ENCODE measurements at regions not wholly inside any gene's neighbourhood (a gene's known extent, or its start where the extent isn't known, plus 50 kb on each side); places are given as distances from the start of the nearest gene placed in this dataset.

DNA sequence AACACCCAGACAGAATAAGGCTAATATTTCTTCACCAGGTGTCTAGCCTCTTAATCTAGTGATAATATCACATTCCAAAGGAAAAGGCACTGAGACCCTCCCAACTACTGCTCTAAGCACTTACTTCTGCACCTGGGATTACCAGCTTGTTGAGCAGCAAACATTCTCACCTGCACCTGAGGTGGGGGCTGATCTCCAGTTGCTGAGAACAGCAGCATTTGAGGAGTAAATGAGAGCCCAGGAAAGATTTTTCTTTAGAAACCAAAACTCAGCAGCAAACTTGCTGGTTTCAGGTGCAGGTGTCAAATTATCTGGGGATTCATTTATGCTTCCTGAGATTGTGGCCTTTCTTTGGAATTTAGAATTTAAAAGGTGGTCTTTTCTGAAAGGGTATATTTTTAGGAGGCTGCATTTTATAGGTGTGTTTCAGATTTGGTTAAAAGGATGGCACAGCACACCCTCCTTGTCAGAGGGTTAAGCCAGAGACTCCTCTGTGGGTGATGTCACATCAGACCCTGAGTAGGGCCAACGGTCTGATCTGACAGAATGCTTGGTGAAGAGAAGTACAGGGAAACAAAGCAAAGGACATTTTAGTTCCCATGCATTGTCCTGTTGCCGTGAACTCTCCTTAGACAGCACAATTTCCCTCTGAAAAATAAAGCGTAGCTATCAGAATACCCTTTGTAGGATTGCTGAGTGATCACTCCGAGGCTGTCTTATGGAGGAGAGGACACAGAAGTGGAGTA lies 411.0 kb upstream of the ATP11B start:
- H3K27me3 ChIP-seq (ENCODE audit: control insufficient read depth, insufficient read depth, low read length, poor library complexity, severe bottlenecking), result no peaks in the 10 kb centered on the region
- Mint-ChIP-seq H3K4me3 (no peak overlapping the region), H3K4me1 (peaks cover 3% of the 10 kb centered on the region), H3K9me3 (no peaks in the 10 kb centered on the region), H3K27me3 (ENCODE audit: insufficient read depth) (no peaks in the 10 kb centered on the region), H3K36me3 (ENCODE audit: low read depth) (no peaks in the 10 kb centered on the region), H3K27ac (no peak overlapping the region)
- no peaks in the 10 kb centered on the region for H3K9me3 ChIP-seq (ENCODE audit: control insufficient read depth, low read length)
- H3K4me1 ChIP-seq (ENCODE audit: control insufficient read depth, insufficient read depth, low read length), result no peaks in the 10 kb centered on the region
- TF ChIP-seq, protein P1, sequence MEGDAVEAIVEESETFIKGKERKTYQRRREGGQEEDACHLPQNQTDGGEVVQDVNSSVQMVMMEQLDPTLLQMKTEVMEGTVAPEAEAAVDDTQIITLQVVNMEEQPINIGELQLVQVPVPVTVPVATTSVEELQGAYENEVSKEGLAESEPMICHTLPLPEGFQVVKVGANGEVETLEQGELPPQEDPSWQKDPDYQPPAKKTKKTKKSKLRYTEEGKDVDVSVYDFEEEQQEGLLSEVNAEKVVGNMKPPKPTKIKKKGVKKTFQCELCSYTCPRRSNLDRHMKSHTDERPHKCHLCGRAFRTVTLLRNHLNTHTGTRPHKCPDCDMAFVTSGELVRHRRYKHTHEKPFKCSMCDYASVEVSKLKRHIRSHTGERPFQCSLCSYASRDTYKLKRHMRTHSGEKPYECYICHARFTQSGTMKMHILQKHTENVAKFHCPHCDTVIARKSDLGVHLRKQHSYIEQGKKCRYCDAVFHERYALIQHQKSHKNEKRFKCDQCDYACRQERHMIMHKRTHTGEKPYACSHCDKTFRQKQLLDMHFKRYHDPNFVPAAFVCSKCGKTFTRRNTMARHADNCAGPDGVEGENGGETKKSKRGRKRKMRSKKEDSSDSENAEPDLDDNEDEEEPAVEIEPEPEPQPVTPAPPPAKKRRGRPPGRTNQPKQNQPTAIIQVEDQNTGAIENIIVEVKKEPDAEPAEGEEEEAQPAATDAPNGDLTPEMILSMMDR (conservative IDR thresholded peaks at IDR 0.05), result no peak
- no peaks in the 10 kb centered on the region for H3K36me3 ChIP-seq (ENCODE audit: control insufficient read depth, insufficient read depth, low read length)
- no peak overlapping the region for H3K27ac ChIP-seq (ENCODE audit: low read depth, low read length)
- H3K4me3 ChIP-seq (ENCODE audit: low read length), result no peak overlapping the region
- 91 to 93% methylated on average over 4 of the region's 4 CpGs for WGBS, 2 experiments (ENCODE audit: insufficient coverage in 1 of 2, insufficient read length in 1 of 2)
- no peak overlapping the region for H3K9ac ChIP-seq (ENCODE audit: extremely low read depth, low read length, poor library complexity, severe bottlenecking)
- DNase-seq, result no peak

DNA sequence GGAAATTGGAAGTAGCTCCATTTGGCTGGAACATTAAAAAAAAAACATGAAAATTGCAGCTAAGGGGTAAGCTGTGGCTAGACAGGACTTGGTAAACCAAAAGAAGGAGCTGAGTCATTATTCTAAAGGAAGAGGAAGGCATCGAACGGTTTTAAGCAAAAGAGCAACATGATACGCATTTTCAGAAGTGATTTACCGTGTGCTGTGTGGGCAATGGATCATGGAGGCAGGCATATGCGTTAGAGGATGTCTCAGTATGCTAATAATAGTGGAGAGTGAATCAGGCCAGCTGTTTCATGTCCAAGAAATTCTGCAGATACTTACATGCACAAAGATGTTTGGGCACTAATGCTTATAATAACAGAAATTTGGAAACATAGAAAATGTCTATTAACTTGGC lies 409.1 kb upstream of the ATP11B start:
- H3K27ac ChIP-seq (ENCODE audit: low read depth, low read length), result no peak overlapping the region
- H3K9ac ChIP-seq (ENCODE audit: extremely low read depth, low read length, poor library complexity, severe bottlenecking), result no peak overlapping the region
- no peak overlapping the region for H3K27ac Mint-ChIP-seq
- H3K4me3 ChIP-seq (ENCODE audit: low read length), result no peak overlapping the region
- H3K4me1 Mint-ChIP-seq, result peaks cover 3% of the 10 kb centered on the region
- no peaks in the 10 kb centered on the region for H3K4me1 ChIP-seq (ENCODE audit: control insufficient read depth, insufficient read depth, low read length)
- no peaks in the 10 kb centered on the region for H3K27me3 Mint-ChIP-seq (ENCODE audit: insufficient read depth)
- no peaks in the 10 kb centered on the region for H3K36me3 Mint-ChIP-seq (ENCODE audit: low read depth)
- no peaks in the 10 kb centered on the region for H3K27me3 ChIP-seq (ENCODE audit: control insufficient read depth, insufficient read depth, low read length, poor library complexity, severe bottlenecking)
- WGBS, 2 experiments (ENCODE audit: insufficient coverage in 1 of 2, insufficient read length in 1 of 2), result 88 to 91% methylated on average over 5 of the region's 5 CpGs
- H3K9me3 Mint-ChIP-seq, result peaks cover 7% of the 10 kb centered on the region
- no peaks in the 10 kb centered on the region for H3K36me3 ChIP-seq (ENCODE audit: control insufficient read depth, insufficient read depth, low read length)
- TF ChIP-seq, protein P1 (conservative IDR thresholded peaks at IDR 0.05), result no peak
- peaks cover 7% of the 10 kb centered on the region for H3K9me3 ChIP-seq (ENCODE audit: control insufficient read depth, low read length)
- H3K4me3 Mint-ChIP-seq, result no peak overlapping the region
- no peak for DNase-seq

DNA sequence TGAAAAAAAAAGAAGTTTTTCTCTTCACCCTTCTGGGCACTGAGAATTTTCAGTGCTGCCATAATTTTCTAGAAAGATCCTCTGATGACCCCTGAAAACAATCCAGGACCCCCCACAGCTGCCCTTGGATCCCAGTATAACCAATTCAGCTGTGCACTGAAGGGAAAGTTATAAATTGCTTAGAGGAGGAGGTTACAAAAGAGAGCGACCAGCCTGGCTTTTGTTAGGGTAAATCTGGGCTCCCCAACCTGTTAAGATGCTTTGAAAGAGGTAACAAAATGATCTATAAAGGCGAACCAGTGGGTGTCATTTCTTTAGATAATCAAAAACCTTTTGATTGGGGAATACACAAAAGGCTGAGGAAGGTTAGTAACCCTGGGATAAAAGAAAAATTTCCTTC lies 407.9 kb upstream of the ATP11B start:
- no peak overlapping the region for H3K4me3 Mint-ChIP-seq
- H3K4me1 ChIP-seq (ENCODE audit: control insufficient read depth, insufficient read depth, low read length), result no peaks in the 10 kb centered on the region
- DNase-seq, result no peak
- H3K4me1 Mint-ChIP-seq, result peaks cover 3% of the 10 kb centered on the region
- TF ChIP-seq, protein P1 (conservative IDR thresholded peaks at IDR 0.05), result no peak
- no peaks in the 10 kb centered on the region for H3K36me3 Mint-ChIP-seq (ENCODE audit: low read depth)
- 46 to 55% methylated on average over 2 of the region's 2 CpGs for WGBS, 2 experiments (ENCODE audit: insufficient coverage in 1 of 2, insufficient read length in 1 of 2)
- no peak overlapping the region for H3K27ac ChIP-seq (ENCODE audit: low read depth, low read length)
- no peaks in the 10 kb centered on the region for H3K27me3 Mint-ChIP-seq (ENCODE audit: insufficient read depth)
- peaks cover 7% of the 10 kb centered on the region for H3K9me3 Mint-ChIP-seq
- H3K9me3 ChIP-seq (ENCODE audit: control insufficient read depth, low read length), result peaks cover 8% of the 10 kb centered on the region
- no peaks in the 10 kb centered on the region for H3K36me3 ChIP-seq (ENCODE audit: control insufficient read depth, insufficient read depth, low read length)
- no peak overlapping the region for H3K27ac Mint-ChIP-seq
- H3K27me3 ChIP-seq (ENCODE audit: control insufficient read depth, insufficient read depth, low read length, poor library complexity, severe bottlenecking), result no peaks in the 10 kb centered on the region
- no peak overlapping the region for H3K4me3 ChIP-seq (ENCODE audit: low read length)
- no peak overlapping the region for H3K9ac ChIP-seq (ENCODE audit: extremely low read depth, low read length, poor library complexity, severe bottlenecking)
